ENCODE measurements at regions not wholly inside any gene's neighbourhood (a gene's known extent, or its start where the extent isn't known, plus 50 kb on each side); places are given as distances from the start of the nearest gene placed in this dataset.
"Not testable (repeated sequence)": the region's sequence is repeated elsewhere in the genome, so short reads cannot be mapped to it uniquely, and the experiment has no call there.

DNA sequence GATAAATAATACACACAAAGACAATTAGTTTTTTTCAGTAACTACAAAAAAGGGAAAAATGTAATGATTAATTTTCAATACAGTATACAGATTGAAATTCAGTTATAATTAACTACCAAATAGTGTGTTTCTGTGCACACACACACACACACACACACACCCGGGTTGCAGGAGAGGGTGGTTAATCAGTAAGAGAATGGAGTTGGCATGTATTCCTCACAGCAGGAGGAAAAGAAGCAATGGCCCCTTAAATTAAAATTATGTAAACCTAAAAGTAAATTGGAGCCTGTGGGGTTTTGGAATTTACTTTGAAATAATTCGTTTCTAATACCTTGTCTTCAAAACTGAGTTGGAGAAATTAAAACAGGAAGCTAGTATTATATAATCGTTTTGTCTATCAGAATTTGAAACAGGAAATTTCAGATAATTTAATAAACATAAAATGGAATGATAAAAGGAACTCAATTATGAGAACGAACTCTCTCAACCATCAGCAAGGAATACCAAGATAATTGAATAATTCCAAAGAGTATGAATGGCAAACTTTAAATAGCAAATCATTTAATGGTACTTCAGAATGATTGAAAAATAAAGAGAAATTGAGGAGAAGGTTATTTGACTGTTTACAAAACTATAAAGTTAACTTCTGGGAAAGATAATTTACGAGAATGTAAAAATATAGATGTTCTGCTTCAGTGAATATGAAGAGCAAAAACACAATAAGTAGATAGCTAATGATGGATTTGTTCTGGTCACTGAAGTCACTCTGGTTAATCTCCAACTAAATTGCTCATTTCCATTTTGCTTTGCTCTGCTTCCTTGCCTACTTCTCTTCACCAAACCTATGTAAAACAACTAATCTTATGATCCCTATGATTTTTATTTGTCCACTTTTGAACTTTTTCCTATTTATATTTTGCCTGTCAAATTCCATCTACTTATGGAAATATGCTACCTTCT lies 547.9 kb upstream of the ZP4 start:
- no peak overlapping the region for H3K4me3 ChIP-seq (ENCODE audit: low read depth, low read length)
- TF ChIP-seq CTCF (IDR thresholded peaks at IDR 0.05; ENCODE audit: low read depth, low read length, missing control alignments): no peak
- DNase-seq (ENCODE audit: low read depth): no peak

GRCh38 chr1:238429703-238430102 lies 539.0 kb upstream of the ZP4 start:
- H3K4me3 ChIP-seq (ENCODE audit: low read depth, low read length); DNase-seq (ENCODE audit: low read depth): not testable (repeated sequence)

GRCh38 chr1:238419209-238419608 lies 528.5 kb upstream of the ZP4 start:
- DNase-seq (ENCODE audit: low read depth): no peak
- H3K4me3 ChIP-seq (ENCODE audit: low read depth, low read length): no peak overlapping the region
- TF ChIP-seq CTCF (IDR thresholded peaks at IDR 0.05; ENCODE audit: low read depth, low read length, missing control alignments): no peak

GRCh38 chr1:238409932-238410331 lies 519.2 kb upstream of the ZP4 start:
- TF ChIP-seq CTCF (IDR thresholded peaks at IDR 0.05; ENCODE audit: low read depth, low read length, missing control alignments): no peak
- H3K4me3 ChIP-seq (ENCODE audit: low read depth, low read length): no peak overlapping the region
- no peak for DNase-seq (ENCODE audit: low read depth)

- DNase-seq (ENCODE audit: low read depth): no peak
- no peak overlapping the region for H3K4me3 ChIP-seq (ENCODE audit: low read depth, low read length)
- TF ChIP-seq CTCF (IDR thresholded peaks at IDR 0.05; ENCODE audit: low read depth, low read length, missing control alignments): no peak
These were observed 518.6 kb upstream of the ZP4 start for GRCh38 chr1:238409191-238409850.

GRCh38 chr1:238408737-238409136 lies 518.0 kb upstream of the ZP4 start:
- no peak overlapping the region for H3K4me3 ChIP-seq (ENCODE audit: low read depth, low read length)
- TF ChIP-seq CTCF (IDR thresholded peaks at IDR 0.05; ENCODE audit: low read depth, low read length, missing control alignments): no peak
- no peak for DNase-seq (ENCODE audit: low read depth)

- no peak for TF ChIP-seq CTCF (IDR thresholded peaks at IDR 0.05; ENCODE audit: low read depth, low read length, missing control alignments)
- no peak overlapping the region for H3K4me3 ChIP-seq (ENCODE audit: low read depth, low read length)
- no peak for DNase-seq (ENCODE audit: low read depth)
These were observed 515.6 kb upstream of the ZP4 start for GRCh38 chr1:238406098-238406860.
